Upper lobe of left lung (tissue), 4 donors: ENCODE measurements at regions not wholly inside any gene's neighbourhood (a gene's known extent, or its start where the extent isn't known, plus 50 kb on each side); places are given as distances from the start of the nearest gene placed in this dataset.

Experiments used
- EP300 ChIP-seq, 4 donors: sonication (generic); formaldehyde crosslinking; IDR thresholded peaks; one replicate each; pipeline ENCODE4 v1.5.1; 2017; ENCODE audit warnings: antibody characterized with exemption in 4 of 4, control low read depth in 2 of 4
- POLR2A ChIP-seq, 4 donors: fragments of 450-650 bp; IDR thresholded peaks; one replicate each; pipeline ENCODE4 v1.5.1; 2016 to 2017; ENCODE audit warnings: antibody characterized with exemption in 4 of 4, mild to moderate bottlenecking in 2 of 4
- POLR2AphosphoS5 ChIP-seq, 2 donors: sonication (generic); formaldehyde crosslinking; IDR thresholded peaks; one replicate each; pipeline ENCODE4 v1.5.1; 2017; ENCODE audit warnings: antibody characterized with exemption in 2 of 2
- TF ChIP-seq, protein P1 (sequence below), 6 experiments: fragments of 450-650 bp in 4 of 6; fragments of 200-600 bp in 2 of 6; sonication (generic) in 2 of 6; IDR thresholded peaks; one replicate each; pipeline ENCODE4 v1.5.1; 2016 to 2019; ENCODE audit warnings: antibody characterized with exemption in 6 of 6

DNA sequence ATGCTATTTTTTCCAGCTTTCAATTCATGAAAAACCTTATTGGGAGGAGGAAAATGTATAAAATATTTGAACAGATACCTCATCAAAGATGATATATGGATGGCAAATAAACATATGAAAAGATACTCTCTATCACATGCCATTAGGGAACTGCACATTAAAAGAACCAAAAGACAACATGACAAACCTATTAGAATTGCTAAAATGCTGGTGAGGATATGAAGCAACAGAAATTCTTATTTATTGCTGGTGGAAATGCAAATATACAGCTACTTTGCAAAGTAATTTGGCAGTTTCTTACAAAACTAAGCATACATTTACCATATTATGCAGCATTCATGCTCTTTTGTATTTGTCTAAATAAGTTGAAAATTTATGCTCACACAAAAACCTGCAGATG is 1783.9 kb upstream of the PCDH20 start:
- TF ChIP-seq, protein P1, sequence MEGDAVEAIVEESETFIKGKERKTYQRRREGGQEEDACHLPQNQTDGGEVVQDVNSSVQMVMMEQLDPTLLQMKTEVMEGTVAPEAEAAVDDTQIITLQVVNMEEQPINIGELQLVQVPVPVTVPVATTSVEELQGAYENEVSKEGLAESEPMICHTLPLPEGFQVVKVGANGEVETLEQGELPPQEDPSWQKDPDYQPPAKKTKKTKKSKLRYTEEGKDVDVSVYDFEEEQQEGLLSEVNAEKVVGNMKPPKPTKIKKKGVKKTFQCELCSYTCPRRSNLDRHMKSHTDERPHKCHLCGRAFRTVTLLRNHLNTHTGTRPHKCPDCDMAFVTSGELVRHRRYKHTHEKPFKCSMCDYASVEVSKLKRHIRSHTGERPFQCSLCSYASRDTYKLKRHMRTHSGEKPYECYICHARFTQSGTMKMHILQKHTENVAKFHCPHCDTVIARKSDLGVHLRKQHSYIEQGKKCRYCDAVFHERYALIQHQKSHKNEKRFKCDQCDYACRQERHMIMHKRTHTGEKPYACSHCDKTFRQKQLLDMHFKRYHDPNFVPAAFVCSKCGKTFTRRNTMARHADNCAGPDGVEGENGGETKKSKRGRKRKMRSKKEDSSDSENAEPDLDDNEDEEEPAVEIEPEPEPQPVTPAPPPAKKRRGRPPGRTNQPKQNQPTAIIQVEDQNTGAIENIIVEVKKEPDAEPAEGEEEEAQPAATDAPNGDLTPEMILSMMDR (IDR thresholded peaks at IDR 0.05), result no peak
- TF ChIP-seq EP300 (IDR thresholded peaks at IDR 0.05), result no peak
- TF ChIP-seq POLR2A (IDR thresholded peaks at IDR 0.05), result no peak
- no peak for TF ChIP-seq POLR2AphosphoS5 (IDR thresholded peaks at IDR 0.05)
